NAMALWA (cell line): ENCODE measurements at regions not wholly inside any gene's neighbourhood (a gene's known extent, or its start where the extent isn't known, plus 50 kb on each side); places are given as distances from the start of the nearest gene placed in this dataset.

Experiments
- DNase-seq: peaks from one replicate; pipeline ENCODE4 v3.0.0-alpha.2; 2015; ENCODE audit warnings: low spot score

DNA sequence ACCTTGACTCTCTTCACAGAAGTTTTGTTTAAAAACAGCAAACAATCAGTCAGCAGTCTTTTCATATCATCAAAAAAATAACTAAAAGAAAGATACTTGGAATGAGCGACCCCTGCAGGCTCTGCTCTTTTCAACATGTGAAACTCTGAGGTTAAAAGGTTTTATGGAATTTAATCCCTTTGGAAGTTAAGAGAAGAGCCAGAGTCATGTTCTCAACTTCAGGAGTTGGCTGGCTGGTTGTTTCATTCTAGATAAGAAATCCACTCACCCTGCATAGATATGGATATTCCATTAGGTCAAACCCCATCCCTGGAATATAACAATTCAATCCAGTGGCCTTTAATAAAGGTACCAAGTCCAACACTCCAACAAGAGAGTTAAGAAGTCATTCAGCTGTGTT, 115.6 kb upstream of the RMDN2 start:
- peak; percentile 31 for DNase-seq

DNA sequence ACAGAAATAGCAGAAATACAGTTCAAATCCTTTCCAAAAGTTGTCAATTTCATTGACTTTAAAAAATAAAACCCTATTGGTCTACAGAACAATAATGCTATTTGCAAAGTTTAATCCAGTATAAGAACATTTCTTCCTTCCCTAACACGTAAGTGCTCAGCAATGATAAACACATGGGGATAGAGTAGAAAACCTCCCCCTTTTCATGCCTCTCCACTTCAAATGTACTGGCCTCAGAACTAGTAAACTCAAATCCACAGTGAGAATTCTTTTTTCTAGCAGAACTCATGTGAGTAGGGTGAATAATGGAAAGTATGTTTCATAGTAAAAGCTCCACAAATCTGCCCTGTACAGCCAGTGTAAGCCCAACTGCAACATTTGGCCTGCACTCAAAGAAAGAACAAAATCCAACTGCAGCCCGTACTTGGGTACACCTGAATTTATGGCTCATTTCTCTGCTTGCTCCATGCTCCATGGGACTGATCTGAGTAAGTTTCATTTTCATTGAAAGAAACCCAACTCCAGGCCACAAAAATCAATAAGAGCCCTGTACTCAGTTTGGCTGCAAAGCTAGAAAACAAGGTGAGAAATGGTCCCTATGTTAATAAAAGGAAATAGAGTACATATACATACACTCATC, 115.0 kb upstream of the RMDN2 start:
- no peak for DNase-seq

DNA sequence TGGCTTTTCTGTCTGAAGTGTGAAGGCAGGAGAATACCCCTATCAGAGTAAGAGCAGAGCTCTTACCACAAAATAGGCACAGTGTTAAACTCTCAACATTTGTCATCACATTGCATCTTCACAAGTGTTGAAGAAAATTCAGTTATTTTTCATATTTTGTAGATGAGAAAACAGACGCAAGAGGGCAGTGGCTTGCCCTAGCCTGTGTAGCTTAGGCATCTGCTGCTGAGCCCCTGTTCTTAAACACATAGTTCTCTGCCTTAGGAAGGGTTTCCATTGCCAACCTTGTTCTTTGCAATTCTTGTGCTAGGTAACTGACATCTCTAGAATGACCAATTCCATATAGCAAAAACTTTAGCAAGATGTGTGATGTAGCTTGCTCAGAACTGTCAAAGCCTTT, 112.7 kb upstream of the RMDN2 start:
- DNase-seq, result no peak

DNA sequence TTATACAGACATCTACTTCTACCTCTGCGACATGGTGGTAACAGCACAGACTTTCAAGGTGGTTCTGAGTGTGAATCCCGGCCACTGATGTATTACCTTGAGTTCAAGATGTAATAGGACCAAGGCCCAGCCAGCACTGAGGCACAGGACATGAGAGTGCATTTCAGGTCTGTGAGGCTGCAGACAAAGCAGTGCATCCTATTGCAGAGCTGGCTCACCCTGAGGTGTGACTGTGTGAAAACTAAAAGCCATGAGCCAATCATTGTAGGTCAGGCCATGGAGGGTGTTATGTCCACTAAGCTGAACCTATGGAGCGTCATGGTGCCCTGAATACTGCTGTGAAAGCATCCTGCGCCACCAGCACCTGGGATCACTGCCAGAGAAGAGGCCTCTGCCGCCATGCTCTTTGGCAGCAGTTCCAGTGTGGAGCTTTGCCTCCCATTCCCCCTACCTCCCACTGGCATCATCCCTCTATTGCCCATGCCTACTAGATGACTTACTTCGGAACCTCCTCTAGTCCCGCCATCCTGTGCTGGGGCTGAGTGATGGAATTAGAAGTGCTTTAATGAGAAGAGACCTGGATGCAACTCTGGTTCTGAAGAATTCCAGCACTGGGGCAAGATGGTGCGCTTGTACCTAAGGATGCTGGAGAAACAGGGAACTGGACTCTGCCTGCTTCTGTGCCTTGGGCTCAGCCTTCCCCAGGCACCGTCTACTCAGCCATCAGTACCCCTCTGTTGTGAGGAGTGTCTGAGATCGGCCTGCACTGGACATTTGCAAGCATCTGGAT, 112.0 kb upstream of the RMDN2 start:
- DNase-seq, result no peak

DNA sequence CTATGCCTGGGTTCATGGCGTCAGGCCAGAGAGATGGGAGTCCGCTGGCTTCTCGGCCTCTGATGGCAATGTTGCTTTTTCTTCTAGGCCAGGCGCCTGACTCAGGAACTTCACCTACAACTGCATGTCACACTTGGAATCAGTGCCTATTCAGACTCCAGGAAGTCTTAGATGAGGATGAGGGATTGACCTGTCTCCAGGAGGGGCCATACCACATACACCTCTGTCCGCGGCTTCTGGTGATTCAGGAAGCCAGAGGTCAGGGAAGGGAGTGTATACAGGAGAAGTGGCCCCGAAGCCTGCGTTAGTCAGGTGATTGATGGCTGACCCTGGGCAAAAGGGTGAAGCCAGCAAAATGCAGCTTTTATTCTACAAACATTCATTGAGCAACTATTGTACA, 109.1 kb upstream of the RMDN2 start:
- no peak for DNase-seq

DNA sequence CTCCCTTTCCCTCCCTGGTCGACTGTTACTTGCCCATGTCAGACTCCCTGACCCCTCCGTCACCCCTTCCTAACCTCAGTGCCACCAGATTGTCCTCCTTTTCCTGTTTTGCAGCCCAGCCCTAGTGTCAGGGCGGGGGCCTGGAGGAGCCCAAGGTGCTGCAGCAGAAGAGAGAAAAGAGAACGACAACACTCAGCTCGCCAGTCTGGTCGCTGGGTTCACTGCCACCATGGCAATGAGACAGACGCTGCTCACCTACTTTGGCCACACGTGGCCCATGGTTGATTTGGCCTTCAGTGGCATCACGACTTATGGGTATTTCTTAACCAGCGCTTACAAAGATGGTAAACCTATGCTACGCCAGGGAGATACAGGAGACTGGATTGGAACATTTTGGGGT, 108.4 kb upstream of the RMDN2 start:
- DNase-seq, result no peak

DNA sequence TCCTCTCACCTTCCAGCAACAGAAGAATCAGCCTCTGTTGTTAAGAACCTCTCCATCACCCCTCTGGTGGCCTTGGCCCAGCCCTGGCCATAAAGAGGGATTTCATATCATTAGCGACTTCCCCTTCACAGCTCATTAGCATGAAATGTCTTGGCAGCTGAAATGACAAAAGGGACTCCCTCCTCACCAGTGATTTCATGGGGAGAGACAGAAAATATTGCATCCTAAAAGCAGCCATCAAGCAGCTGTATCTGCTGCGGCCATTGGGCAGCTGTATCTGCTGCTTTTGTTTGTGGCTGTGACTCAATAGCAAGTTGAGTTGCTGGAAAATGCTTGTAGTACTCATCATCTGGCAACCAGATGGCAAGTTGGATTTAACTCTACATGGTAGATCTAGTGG, 105.9 kb upstream of the RMDN2 start:
- no peak for DNase-seq

DNA sequence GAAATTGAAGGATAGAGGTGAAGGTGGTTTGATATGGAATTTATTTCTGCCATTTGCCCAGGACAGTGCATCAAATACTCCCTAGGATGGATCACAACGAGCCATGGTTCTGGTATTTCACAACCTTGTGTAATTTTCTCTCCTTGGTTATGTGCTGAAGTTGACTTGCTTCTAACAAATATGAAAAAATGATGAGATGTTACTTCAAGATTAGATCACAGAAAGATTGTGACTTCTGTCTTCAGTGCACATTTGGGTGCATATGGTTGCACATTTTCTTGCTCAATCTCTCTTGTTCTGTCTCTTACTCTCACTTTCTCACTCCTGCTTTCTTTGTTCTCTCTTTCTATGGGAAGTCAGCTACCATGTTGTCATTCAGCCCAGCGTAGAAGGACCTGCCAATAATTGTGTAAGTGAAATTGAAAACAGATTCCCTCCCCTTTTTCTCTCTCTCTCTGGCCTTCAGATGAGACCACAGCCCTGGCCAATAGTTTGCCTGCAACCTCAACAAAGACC, 104.6 kb upstream of the RMDN2 start:
- DNase-seq, result no peak

DNA sequence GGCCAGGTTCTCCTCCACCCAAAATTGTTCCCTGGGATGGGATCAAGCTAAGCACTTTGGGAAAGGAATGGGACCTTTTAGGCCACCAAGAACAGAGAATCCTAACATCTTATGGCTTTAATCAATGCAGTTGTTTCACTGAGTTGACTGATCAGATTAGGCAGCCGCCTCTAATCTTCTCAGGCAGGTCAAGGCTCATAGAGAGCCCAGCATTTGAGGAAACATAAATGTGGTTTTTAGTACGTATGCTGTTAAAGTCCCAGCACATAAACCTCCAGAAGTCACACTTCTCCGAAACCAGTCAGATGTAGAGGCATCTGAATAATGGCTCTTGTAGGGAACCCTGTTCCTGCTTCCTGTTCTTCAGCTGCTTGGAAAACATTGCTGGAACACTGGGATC, 99.5 kb upstream of the RMDN2 start:
- no peak for DNase-seq

DNA sequence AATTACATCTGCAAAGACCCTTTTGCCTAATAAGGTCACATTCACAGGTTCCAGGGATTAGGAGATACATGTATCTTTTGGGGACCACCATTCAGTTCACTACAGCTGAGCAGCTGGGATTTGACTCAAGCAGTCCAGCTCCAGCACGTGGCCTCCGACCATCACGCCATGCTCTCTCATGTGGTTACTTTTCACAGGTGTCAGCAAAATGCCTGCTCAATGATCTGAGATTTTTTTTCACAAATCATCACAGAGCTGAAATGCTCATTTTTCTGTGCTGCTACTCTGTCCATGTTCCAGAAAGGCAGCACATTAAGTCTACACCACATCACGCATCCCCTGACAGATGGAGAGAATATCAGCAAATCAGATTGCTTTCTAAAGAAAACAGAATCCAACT, 98.5 kb upstream of the RMDN2 start:
- no peak for DNase-seq

DNA sequence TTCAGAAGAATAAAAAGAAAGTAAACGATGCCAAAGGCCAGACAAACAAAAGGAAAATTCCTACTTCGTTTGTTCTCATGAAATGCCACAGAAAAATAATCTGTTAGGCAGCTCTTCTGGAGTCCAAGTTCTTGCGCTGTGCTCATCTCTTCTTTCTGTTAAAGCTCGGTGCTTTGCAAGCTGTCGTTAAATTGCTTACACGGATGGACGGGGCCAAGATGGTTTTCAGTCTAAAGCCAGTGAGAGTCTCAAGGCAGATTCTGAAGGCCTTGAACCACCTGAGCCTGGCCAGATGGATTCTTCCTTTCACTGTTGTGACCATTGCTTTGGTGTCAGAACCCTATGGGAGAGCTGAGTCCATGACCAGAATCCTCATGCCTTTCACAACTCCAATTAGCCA, 97.6 kb upstream of the RMDN2 start:
- DNase-seq, result no peak

DNA sequence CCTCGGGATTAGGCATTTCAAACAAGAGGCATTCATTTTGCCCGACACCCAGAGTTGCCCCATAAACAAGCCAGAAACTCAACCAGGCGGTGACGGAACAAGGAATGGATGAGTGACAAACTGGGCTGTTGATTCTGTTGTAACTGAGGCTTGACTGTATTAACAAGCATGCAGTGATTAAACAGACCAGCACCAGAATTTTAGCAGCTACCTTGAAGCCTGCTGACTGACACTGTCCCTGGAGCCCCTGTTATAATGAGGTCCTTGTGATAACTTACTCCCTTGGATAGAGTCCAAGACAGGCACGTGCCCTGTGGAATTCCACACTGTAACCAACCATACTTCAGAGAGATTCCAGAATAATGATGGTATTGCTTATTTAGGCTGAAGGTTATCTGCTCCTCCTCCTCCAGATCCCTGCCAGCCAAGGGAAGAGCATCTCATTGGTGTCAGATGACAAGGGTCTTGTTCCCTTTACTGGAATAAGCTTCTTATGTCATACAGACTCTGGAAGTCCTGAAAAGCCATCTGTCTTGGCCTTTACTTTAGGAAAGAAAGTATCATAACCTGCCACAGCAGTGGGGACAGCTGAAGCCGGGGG, 97.1 kb upstream of the RMDN2 start:
- no peak for DNase-seq

DNA sequence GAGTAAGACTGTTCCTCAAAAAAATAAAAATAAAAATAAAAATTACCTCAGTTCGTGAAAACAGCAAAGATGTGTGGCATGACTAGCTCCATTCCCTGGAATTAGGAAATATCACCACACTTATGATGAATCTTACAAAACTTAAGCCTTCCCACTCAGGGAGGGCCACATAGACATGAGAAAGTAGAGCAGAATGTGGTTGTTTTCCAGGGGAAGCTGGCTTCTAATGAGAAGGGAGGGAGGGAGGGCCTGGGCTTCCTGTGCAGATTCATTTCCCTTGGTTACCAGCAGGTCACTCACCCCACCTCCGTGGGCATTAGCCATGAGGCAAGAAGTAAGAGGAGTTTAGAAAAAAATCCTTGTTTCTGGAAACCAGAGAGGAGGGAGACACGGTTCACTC, 95.9 kb upstream of the RMDN2 start:
- no peak for DNase-seq

DNA sequence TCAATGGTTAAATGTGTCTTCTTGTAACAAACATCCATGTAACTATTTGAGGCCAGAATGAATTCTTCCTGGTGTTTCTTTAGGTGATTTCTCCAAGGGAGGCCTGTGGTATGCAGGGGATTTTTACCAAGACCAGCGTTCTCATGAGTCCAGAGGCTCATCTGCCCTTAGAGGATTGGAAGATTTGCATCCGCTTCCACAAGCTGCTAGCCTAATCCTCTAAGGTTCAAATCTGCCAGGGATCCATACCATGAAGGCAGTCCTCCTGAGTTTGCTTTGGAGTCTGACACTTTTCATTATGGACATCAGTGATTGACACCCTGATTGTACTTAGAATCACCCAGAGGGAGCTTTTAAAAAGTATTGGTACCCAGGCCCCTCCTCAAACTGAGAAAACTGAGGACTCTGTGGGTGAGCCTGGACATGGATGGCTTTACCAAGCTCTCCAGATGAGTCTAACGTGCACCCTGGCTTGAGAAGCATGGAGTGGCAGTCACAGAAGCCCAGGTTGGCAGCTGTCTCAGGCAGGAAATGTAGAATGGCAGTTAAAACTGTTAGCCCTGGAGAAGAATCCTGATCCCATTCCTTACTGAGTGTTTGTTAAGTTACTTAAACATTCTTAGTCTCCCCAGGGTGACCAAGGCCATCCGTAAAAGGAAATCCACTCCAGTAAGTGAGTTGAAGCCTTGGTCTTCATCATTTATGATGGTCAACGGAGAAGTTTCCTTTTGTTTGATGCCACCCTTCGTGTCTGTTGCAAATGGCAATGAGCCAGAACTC, 95.3 kb upstream of the RMDN2 start:
- DNase-seq, result no peak

DNA sequence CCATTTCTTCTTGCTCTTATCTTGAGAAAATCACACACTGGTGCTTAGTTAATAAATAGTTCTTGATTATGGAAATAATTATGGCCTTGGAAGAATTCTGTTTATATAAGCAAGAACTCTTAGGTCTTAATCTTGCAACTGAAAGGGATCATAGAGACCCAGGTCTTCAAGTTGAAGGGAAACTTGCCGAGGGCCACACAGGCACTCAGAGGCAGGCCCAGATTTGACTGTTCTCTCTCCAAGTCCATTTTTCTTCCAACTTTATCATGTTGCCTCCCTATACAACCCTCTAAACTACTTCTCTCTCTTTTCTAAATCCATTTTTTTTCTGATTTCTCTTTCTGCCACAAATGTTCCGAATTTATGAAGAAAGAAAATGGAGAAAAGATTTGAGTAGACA, 94.5 kb upstream of the RMDN2 start:
- no peak for DNase-seq

DNA sequence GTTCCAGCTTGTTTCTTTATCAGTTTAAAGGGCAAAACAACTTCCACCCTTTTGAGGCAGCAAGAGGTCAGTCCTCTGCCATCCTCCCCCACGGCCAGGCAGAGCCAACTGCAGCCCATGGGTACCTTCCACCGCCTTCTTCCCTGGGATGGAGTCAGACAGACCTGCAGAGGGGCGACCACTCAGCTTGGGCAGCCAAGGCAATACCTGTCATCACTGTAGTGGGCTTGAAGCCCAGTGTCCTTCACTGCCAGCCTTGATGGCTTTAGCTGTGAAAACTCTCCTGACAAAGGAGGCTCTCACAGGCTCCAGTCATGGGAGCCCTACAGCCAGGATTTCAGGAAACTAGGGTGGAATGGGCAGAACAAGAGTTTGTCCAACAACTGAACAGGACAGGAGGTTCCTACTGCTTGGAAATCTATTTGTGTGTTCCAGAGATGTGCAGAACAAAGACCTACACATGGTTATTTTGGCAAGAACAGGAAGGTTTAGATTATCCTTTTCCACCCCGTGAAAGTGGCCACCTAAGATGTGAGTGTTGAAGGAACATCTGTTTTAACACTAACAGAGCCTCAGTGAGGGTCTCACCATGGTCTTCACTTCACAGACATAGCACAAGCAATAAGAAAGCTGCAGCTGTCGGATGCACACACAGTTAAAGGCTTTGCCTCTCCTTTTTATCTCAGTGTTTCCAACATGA, 93.9 kb upstream of the RMDN2 start:
- no peak for DNase-seq

DNA sequence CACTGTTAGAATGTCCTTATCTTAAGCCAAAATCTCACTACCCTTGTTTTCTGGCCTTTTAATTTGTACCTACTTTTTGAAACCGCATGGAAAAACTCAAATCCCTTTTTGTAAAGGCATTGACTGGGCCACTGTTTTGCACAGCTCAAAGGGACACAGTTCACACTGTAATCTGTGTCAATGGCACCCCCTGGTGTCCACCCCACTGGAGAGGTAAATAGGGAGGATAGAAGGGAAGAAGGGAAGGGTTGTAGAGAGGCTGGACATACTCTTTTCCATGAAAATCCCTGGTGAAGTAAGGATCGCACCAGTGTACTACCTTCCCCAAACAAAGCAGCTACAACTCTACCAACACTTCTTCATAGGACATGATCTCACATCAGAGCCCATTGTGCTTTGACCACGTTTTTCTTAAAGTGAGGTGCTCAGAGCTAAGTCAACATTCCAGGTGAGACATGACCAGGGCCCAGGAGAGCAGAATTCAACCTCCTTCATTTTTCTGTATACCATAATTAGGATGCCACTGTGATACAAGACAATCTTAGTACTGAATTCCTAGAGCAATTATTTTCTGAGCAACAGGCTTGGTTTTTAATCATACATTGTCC, 92.4 kb upstream of the RMDN2 start:
- peak; percentile 81 for DNase-seq

DNA sequence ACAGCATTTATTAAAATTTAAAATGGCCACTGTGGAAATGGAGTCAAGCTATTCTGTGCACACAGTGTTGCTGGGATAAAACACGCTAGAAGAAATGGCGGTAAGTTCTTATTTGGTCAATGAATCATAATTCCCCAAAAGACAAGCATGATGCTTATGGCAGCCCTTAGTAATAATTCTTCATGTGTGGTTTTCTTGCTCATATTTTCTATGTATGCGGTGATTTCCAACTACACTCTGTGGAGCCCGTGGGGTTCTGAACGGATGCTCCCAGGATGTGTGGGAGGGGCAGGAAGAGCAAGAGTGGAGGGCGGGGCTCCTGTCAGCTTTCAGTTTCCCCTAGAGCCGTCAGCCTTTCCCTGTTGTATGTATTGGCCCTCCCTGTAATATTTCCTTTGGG, 91.7 kb upstream of the RMDN2 start:
- DNase-seq, result peak; percentile 14

DNA sequence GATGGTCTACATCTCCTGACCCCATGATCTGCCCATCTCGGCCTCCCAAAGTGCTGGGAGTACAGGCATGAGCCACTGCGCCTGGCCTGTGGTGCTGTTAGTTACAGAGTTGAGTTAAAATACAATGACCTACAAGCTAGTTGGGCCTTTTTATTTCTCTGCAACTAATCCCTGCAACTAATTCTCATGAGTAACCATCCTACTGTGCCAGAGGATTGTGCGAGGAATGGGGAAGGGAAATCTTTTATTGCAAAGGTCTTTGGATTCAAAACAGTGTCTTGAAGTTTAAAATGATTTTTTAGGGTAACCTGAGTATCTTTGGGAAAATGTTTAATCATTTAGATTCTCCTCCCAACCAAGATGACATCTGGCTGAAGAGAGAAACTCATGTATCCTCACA, 88.8 kb upstream of the RMDN2 start:
- DNase-seq, result no peak

DNA sequence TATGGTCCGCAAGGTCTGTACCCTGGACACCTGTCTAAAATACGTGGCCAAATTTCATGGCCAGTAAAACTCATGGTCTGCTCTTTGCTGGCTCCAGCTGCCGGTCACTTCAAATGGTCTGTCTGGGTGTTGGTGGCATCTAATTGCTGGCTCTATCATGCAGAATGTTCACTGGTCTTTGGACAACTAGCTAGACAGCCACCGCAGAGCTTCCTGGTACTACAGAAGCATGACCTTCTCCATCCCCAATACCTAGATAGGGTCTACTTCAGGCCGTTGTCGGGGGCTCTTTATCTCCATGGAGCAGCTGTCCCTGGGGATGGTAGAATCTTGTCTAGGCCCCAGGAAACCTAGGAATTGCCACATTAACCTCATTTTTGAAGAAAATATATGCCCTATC, 88.4 kb upstream of the RMDN2 start:
- DNase-seq, result no peak

DNA sequence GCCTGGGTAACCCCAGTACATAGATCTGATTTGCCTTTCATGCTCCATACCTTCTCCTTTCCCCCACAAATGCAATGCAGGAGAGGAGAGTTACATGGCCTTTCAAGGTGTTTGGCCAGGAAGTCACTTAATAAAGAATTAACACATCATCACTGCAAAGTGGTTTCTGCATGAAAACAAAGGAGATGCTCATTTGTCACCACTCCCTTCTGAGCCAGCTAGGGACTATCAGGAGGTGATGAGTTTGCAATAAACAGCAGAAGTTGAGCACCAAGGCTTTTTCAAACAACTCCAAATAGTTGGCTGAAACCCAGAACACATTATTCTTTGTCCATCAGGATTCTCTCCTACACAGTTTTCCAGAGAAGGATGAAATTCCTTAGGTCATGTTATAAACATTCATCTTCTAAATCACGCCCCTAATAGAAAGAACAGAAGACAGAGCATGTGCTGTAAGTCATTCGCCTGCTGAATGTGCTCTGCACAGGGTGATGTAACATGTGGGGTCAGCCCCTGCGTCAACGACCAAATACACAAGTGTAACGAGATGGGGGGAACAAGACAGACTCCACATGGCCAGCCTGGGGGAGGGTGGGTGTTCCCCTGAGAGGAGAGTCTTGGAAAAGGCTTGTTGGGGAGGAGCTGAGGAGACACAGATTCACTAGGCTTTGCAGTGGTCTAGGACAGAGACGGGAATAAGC, 87.3 kb upstream of the RMDN2 start:
- DNase-seq, result no peak
